Fibroblast of peridontal ligament (primary cell): ENCODE measurements at regions not wholly inside any gene's neighbourhood (a gene's known extent, or its start where the extent isn't known, plus 50 kb on each side); places are given as distances from the start of the nearest gene placed in this dataset.

Experiments
- DNase-seq: peaks from one replicate; pipeline ENCODE4 v3.0.0-alpha.2; 2010; ENCODE audit errors: extremely low read depth

GRCh38 chr6:142500250-142500786 lies 198.5 kb downstream of the ADGRG6 start:
- DNase-seq, result peak; percentile 76

GRCh38 chr6:142501795-142502194 lies 200.0 kb downstream of the ADGRG6 start:
- no peak for DNase-seq

GRCh38 chr6:142507065-142507464 lies 205.3 kb downstream of the ADGRG6 start:
- DNase-seq, result no peak

- no peak for DNase-seq
Measured at GRCh38 chr6:142510211-142510610, 208.4 kb downstream of the ADGRG6 start.

- no peak for DNase-seq
Measured at GRCh38 chr6:142518126-142518525, 216.3 kb downstream of the ADGRG6 start.

- DNase-seq, result no peak
Measured at GRCh38 chr6:142518761-142519160, 217.0 kb downstream of the ADGRG6 start.

- DNase-seq, result no peak
Measured at GRCh38 chr6:142521791-142522190, 220.0 kb downstream of the ADGRG6 start.

GRCh38 chr6:142523515-142524375 lies 221.9 kb downstream of the ADGRG6 start:
- DNase-seq, result peak; percentile 84

- DNase-seq, result no peak
Measured at GRCh38 chr6:142530566-142530965, 228.8 kb downstream of the ADGRG6 start.

- no peak for DNase-seq
Measured at GRCh38 chr6:142531727-142532126, 229.9 kb downstream of the ADGRG6 start.

GRCh38 chr6:142534076-142534475 lies 232.3 kb downstream of the ADGRG6 start:
- DNase-seq, result no peak

GRCh38 chr6:142534484-142534883 lies 232.7 kb downstream of the ADGRG6 start:
- no peak for DNase-seq

- DNase-seq, result peak; percentile 18
Measured at GRCh38 chr6:142537612-142538478, 236.0 kb downstream of the ADGRG6 start.

- DNase-seq, result peak; percentile 61
Measured at GRCh38 chr6:142542704-142543233, 241.0 kb downstream of the ADGRG6 start.

- peak; percentile 61 for DNase-seq
Measured at GRCh38 chr6:142543606-142544005, 241.8 kb downstream of the ADGRG6 start.

GRCh38 chr6:142544199-142544838 lies 242.5 kb downstream of the ADGRG6 start:
- DNase-seq, result no peak

- DNase-seq, result no peak
Measured at GRCh38 chr6:142545147-142545546, 243.3 kb downstream of the ADGRG6 start.

GRCh38 chr6:142548566-142548965 lies 246.8 kb downstream of the ADGRG6 start:
- DNase-seq, result no peak

- DNase-seq, result no peak
Measured at GRCh38 chr6:142550310-142551063, 248.7 kb downstream of the ADGRG6 start.

- no peak for DNase-seq
Measured at GRCh38 chr6:142551274-142551811, 249.5 kb downstream of the ADGRG6 start.

GRCh38 chr6:142558786-142559185 lies 257.0 kb downstream of the ADGRG6 start:
- DNase-seq, result no peak
